SK-N-SH (cell line): ENCODE measurements at regions not wholly inside any gene's neighbourhood (a gene's known extent, or its start where the extent isn't known, plus 50 kb on each side); places are given as distances from the start of the nearest gene placed in this dataset.
"Not testable (repeated sequence)": the region's sequence is repeated elsewhere in the genome, so short reads cannot be mapped to it uniquely, and the experiment has no call there.

Experiments
- CTCF ChIA-PET: fragments of 300-600, 350-600 bp; formaldehyde crosslinking; extraction: SDS; loops from one replicate; lab custom pipeline; 2021; lab: Yijun Ruan, JAX
- POLR2A ChIA-PET: fragments of 350-600 bp; sonication (Branson Sonifier 250); formaldehyde crosslinking; extraction: SDS; loops from one replicate; lab custom pipeline; 2020; ENCODE audit warnings: antibody characterized with exemption, inconsistent platforms; lab: Yijun Ruan, JAX
- DNase-seq: peaks from one replicate; pipeline ENCODE4 v3.0.0; 2012
- H2AFZ ChIP-seq: fragments of 200-600 bp; sonication (generic); 2 replicates; pipeline ENCODE4 v1.8.1; 2016; ENCODE audit warnings: antibody characterized with exemption, mild to moderate bottlenecking, low read depth
- H3F3A ChIP-seq: fragments of 200-600 bp; sonication (generic); replicated peaks from 2 replicates; pipeline ENCODE3; 2016; ENCODE audit warnings: antibody characterized with exemption, mild to moderate bottlenecking; ENCODE audit not compliant: insufficient read depth
- H3K27ac ChIP-seq, 2 experiments: fragments of 200-500 bp in 1 of 2; fragments of 200-600 bp in 1 of 2; sonication (Bioruptor generic) in 1 of 2; sonication (generic), shearing (Covaris generic) in 1 of 2; 2 replicates each; pipeline versions ENCODE4 v1.5.1 to v1.6.1; 2014 to 2016; ENCODE audit warnings: low read depth in 2 of 2, inconsistent platforms in 1 of 2, low read length in 1 of 2, mild to moderate bottlenecking in 1 of 2, mixed read lengths in 1 of 2
- H3K27me3 ChIP-seq: fragments of 200-600 bp; sonication (generic), shearing (Covaris generic); 2 replicates; pipeline ENCODE4 v1.6.1; 2016; ENCODE audit warnings: mixed run types; ENCODE audit not compliant: insufficient read depth
- H3K36me3 ChIP-seq, 2 experiments: fragments of 200-500 bp in 1 of 2; fragments of 200-600 bp in 1 of 2; sonication (Bioruptor generic) in 1 of 2; sonication (generic) in 1 of 2; replicated peaks in 1 of 2; 2 replicates each; pipeline versions ENCODE3 to v1.5.1; 2014 to 2016; ENCODE audit warnings: low read length in 1 of 2, mild to moderate bottlenecking in 1 of 2; ENCODE audit not compliant: insufficient read depth in 2 of 2, control insufficient read depth in 1 of 2
- H3K4me1 ChIP-seq, 2 experiments: fragments of 200-500 bp in 1 of 2; fragments of 200-600 bp in 1 of 2; sonication (Bioruptor generic) in 1 of 2; sonication (generic), shearing (Covaris generic) in 1 of 2; 2 replicates each; pipeline versions ENCODE4 v1.5.1 to v1.6.1; 2014 to 2016; ENCODE audit warnings: low read depth in 1 of 2, low read length in 1 of 2, mixed run types in 1 of 2; ENCODE audit not compliant: insufficient read depth in 2 of 2, control insufficient read depth in 1 of 2
- H3K4me2 ChIP-seq: fragments of 200-600 bp; sonication (generic), shearing (Covaris generic); 2 replicates; pipeline ENCODE4 v1.6.1; 2017; ENCODE audit warnings: mixed run types
- H3K4me3 ChIP-seq, 2 experiments: fragments of 200-500 bp in 1 of 2; fragments of 200-600 bp in 1 of 2; sonication (Bioruptor generic) in 1 of 2; sonication (generic), shearing (Covaris generic) in 1 of 2; 2 replicates each; pipeline versions ENCODE4 v1.5.1 to v1.8.1; 2014 to 2016; ENCODE audit warnings: low read depth in 2 of 2, inconsistent platforms in 1 of 2, low read length in 1 of 2, mild to moderate bottlenecking in 1 of 2, mixed read lengths in 1 of 2, moderate library complexity in 1 of 2
- H3K79me2 ChIP-seq: fragments of 200-600 bp; sonication (generic); 2 replicates; pipeline ENCODE4 v1.8.1; 2017; ENCODE audit warnings: mild to moderate bottlenecking; ENCODE audit not compliant: insufficient read depth
- H3K9ac ChIP-seq: fragments of 200-600 bp; sonication (generic); 2 replicates; pipeline ENCODE4 v1.6.1; 2017; ENCODE audit warnings: mixed run types
- H3K9me2 ChIP-seq: fragments of 200-600 bp; sonication (generic); 2 replicates; pipeline ENCODE4 v1.6.1; 2017; ENCODE audit warnings: mixed run types
- H3K9me3 ChIP-seq: fragments of 200-600 bp; sonication (generic); 2 replicates; pipeline ENCODE4 v1.6.1; 2017; ENCODE audit warnings: mixed run types, mild to moderate bottlenecking, moderate library complexity
- H4K20me1 ChIP-seq: fragments of 200-600 bp; sonication (generic); 2 replicates; pipeline ENCODE4 v1.6.1; 2017; ENCODE audit warnings: mild to moderate bottlenecking, mixed run types; ENCODE audit not compliant: insufficient read depth
- EP300 ChIP-seq, 2 experiments: IDR thresholded peaks; 2 replicates each; pipeline versions ENCODE4 v1.4.0 to v1.6.1; 2012; ENCODE audit warnings: borderline replicate concordance in 1 of 2, low read depth in 1 of 2, low read length in 1 of 2
- FOSL2 ChIP-seq: IDR thresholded peaks from 2 replicates; pipeline ENCODE4 v1.4.0; 2012; ENCODE audit warnings: low read depth, mild to moderate bottlenecking, moderate library complexity, borderline replicate concordance
- FOXJ3 ChIP-seq: sonication (generic); formaldehyde crosslinking; IDR thresholded peaks from 2 replicates; pipeline ENCODE4 v1.5.1; 2020; ENCODE audit warnings: mild to moderate bottlenecking, missing genetic modification reagents
- JUND ChIP-seq: IDR thresholded peaks from 2 replicates; pipeline ENCODE4 v1.4.0; 2012
- MEF2A ChIP-seq: IDR thresholded peaks from 2 replicates; pipeline ENCODE4 v1.4.0; 2012; ENCODE audit warnings: low read depth, borderline replicate concordance
- MXI1 ChIP-seq: IDR thresholded peaks from 2 replicates; pipeline ENCODE4 v1.6.1; 2012; ENCODE audit warnings: mild to moderate bottlenecking, low read depth, low read length, improper control_type of control experiment
- NFIC ChIP-seq: IDR thresholded peaks from 2 replicates; pipeline ENCODE4 v1.4.0; 2012; ENCODE audit warnings: borderline replicate concordance
- POLR2AphosphoS5 ChIP-seq: IDR thresholded peaks from 2 replicates; pipeline ENCODE4 v1.6.1; 2012; ENCODE audit warnings: low read depth, low read length
- RAD21 ChIP-seq: IDR thresholded peaks from 2 replicates; pipeline ENCODE4 v1.6.1; 2012; ENCODE audit warnings: mild to moderate bottlenecking, low read length
- RCOR1 ChIP-seq: fragments of 150-350 bp; IDR thresholded peaks from 2 replicates; pipeline ENCODE4 v1.6.1; 2017; ENCODE audit warnings: antibody characterized with exemption, low read length
- RXRA ChIP-seq: IDR thresholded peaks from 2 replicates; pipeline ENCODE4 v1.4.0; 2012; ENCODE audit warnings: low read depth, mild to moderate bottlenecking, borderline replicate concordance
- SMC3 ChIP-seq: IDR thresholded peaks from 2 replicates; pipeline ENCODE4 v1.6.1; 2012; ENCODE audit warnings: low read depth, low read length, improper control_type of control experiment
- WGBS: methylation state at CpG from one replicate; pipeline ENCODE4 v1.1.6; 2017; ENCODE audit warnings: low lambda C conversion rate; 5-methylcytosine and 5-hydroxymethylcytosine counted together
- TF ChIP-seq, protein P1 (sequence below): IDR thresholded peaks from 2 replicates; pipeline ENCODE4; 2012
- TF ChIP-seq, protein P2 (sequence below): IDR thresholded peaks from 2 replicates; pipeline ENCODE4 v1.4.0; 2012; ENCODE audit warnings: low read depth, borderline replicate concordance
- TF ChIP-seq, protein P3 (sequence below): IDR thresholded peaks from 2 replicates; pipeline ENCODE4 v1.4.0; 2012; ENCODE audit warnings: low read depth
- TF ChIP-seq, protein P4 (sequence below): fragments of 200-600 bp; sonication (generic); IDR thresholded peaks from 2 replicates; pipeline ENCODE4 v1.6.1; 2017; ENCODE audit warnings: antibody characterized with exemption, mild to moderate bottlenecking, moderate library complexity
- TF ChIP-seq, protein P5 (sequence below): fragments of 150-350 bp; IDR thresholded peaks from 2 replicates; pipeline ENCODE4 v1.6.1; 2016; ENCODE audit warnings: mild to moderate bottlenecking, low read depth, low read length

DNA sequence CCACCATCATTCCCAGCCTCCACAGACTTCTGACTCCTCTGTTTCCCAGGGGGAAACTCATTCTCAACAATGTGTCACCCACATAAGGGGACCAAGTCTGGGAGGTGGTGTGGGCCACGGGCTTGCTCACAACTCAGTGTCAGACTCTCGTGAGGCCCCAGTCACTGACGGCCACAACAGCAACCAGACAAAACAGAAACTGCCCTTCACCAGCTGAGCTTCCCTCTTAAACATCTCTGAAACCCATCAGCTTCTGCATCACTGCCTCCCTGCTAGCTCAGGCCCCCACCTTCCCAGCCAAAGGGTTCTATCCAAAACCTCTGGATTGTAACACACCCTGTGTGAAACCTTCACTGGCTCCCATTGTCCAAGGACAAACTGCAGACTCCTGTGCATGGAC lies 273.4 kb downstream of the CDK5RAP2 start:
- H3K27ac ChIP-seq: no peak overlapping the region
- no peak overlapping the region for H2AFZ ChIP-seq
- WGBS: 32% methylated on average over 3 of the region's 3 CpGs
- TF ChIP-seq, protein P1, sequence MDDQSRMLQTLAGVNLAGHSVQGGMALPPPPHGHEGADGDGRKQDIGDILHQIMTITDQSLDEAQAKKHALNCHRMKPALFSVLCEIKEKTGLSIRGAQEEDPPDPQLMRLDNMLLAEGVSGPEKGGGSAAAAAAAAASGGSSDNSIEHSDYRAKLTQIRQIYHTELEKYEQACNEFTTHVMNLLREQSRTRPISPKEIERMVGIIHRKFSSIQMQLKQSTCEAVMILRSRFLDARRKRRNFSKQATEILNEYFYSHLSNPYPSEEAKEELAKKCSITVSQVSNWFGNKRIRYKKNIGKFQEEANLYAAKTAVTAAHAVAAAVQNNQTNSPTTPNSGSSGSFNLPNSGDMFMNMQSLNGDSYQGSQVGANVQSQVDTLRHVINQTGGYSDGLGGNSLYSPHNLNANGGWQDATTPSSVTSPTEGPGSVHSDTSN: no peak
- TF ChIP-seq, protein P2, sequence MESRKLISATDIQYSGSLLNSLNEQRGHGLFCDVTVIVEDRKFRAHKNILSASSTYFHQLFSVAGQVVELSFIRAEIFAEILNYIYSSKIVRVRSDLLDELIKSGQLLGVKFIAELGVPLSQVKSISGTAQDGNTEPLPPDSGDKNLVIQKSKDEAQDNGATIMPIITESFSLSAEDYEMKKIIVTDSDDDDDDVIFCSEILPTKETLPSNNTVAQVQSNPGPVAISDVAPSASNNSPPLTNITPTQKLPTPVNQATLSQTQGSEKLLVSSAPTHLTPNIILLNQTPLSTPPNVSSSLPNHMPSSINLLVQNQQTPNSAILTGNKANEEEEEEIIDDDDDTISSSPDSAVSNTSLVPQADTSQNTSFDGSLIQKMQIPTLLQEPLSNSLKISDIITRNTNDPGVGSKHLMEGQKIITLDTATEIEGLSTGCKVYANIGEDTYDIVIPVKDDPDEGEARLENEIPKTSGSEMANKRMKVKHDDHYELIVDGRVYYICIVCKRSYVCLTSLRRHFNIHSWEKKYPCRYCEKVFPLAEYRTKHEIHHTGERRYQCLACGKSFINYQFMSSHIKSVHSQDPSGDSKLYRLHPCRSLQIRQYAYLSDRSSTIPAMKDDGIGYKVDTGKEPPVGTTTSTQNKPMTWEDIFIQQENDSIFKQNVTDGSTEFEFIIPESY: no peak
- TF ChIP-seq EP300 (IDR thresholded peaks at IDR 0.05; ENCODE audit: borderline replicate concordance in 1 of 2, low read depth in 1 of 2, low read length in 1 of 2) (no peak), FOXJ3 (no peak), RXRA (no peak), RCOR1 (no peak), NFIC (no peak), MXI1 (no peak), POLR2AphosphoS5 (no peak), MEF2A (no peak), FOSL2 (no peak)
- TF ChIP-seq, protein P3, sequence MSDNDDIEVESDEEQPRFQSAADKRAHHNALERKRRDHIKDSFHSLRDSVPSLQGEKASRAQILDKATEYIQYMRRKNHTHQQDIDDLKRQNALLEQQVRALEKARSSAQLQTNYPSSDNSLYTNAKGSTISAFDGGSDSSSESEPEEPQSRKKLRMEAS: no peak
- TF ChIP-seq, protein P4, sequence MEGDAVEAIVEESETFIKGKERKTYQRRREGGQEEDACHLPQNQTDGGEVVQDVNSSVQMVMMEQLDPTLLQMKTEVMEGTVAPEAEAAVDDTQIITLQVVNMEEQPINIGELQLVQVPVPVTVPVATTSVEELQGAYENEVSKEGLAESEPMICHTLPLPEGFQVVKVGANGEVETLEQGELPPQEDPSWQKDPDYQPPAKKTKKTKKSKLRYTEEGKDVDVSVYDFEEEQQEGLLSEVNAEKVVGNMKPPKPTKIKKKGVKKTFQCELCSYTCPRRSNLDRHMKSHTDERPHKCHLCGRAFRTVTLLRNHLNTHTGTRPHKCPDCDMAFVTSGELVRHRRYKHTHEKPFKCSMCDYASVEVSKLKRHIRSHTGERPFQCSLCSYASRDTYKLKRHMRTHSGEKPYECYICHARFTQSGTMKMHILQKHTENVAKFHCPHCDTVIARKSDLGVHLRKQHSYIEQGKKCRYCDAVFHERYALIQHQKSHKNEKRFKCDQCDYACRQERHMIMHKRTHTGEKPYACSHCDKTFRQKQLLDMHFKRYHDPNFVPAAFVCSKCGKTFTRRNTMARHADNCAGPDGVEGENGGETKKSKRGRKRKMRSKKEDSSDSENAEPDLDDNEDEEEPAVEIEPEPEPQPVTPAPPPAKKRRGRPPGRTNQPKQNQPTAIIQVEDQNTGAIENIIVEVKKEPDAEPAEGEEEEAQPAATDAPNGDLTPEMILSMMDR: no peak
- no peaks in the 10 kb centered on the region for H3K27me3 ChIP-seq
- H3K9me2 ChIP-seq: no peaks in the 10 kb centered on the region
- H3K79me2 ChIP-seq: no peaks in the 10 kb centered on the region
- no peaks in the 10 kb centered on the region for H4K20me1 ChIP-seq
- ChIA-PET CTCF (no interaction called here), POLR2A (no interaction called here)
- H3F3A ChIP-seq: no peaks in the 10 kb centered on the region
- H3K9me3 ChIP-seq: no peaks in the 10 kb centered on the region
- DNase-seq: no peak
- H3K9ac ChIP-seq: no peak overlapping the region
- peaks cover 0 to 4% of the 10 kb centered on the region in 2 experiments; a peak in 1 of 4 replicates for H3K4me1 ChIP-seq
- no peak overlapping the region for H3K4me2 ChIP-seq
- no peaks in the 10 kb centered on the region for H3K36me3 ChIP-seq
- H3K4me3 ChIP-seq: no peak overlapping the region

DNA sequence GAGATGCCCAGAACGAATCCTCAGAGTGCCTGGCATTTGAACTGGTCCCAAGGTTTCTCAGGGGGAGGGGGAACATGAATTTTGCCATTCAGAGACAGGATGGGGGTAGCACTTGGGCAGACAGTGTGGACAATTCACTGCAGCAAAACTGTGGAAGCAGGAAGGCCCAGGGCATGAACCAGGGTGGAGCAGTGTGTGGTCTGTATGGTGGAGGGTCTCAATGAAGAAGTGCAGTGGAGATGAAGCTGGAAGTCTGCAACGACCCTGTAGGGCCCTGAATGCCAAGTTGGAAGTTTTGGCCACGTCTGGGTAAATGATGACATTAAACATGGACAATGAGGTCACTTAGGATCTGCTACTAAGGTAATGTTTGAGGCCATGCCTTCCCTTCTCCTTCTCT lies 273.9 kb downstream of the CDK5RAP2 start:
- H3K9ac ChIP-seq: no peak overlapping the region
- H3K9me3 ChIP-seq: no peaks in the 10 kb centered on the region
- no peaks in the 10 kb centered on the region for H3F3A ChIP-seq
- peaks cover 0 to 4% of the 10 kb centered on the region in 2 experiments; a peak in 1 of 4 replicates for H3K4me1 ChIP-seq
- WGBS: 3% methylated on average over 3 of the region's 3 CpGs
- CTCF ChIA-PET: no interaction called here
- H2AFZ ChIP-seq: no peak overlapping the region
- TF ChIP-seq, protein P1: no peak
- TF ChIP-seq, protein P5, sequence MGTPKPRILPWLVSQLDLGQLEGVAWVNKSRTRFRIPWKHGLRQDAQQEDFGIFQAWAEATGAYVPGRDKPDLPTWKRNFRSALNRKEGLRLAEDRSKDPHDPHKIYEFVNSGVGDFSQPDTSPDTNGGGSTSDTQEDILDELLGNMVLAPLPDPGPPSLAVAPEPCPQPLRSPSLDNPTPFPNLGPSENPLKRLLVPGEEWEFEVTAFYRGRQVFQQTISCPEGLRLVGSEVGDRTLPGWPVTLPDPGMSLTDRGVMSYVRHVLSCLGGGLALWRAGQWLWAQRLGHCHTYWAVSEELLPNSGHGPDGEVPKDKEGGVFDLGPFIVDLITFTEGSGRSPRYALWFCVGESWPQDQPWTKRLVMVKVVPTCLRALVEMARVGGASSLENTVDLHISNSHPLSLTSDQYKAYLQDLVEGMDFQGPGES: no peak
- TF ChIP-seq SMC3: no peak
- TF ChIP-seq POLR2AphosphoS5: no peak
- no peak for TF ChIP-seq JUND
- no peak for TF ChIP-seq FOXJ3
- TF ChIP-seq RAD21: no peak
- no peaks in the 10 kb centered on the region for H3K9me2 ChIP-seq
- no peaks in the 10 kb centered on the region for H3K79me2 ChIP-seq
- H3K36me3 ChIP-seq: no peaks in the 10 kb centered on the region
- no peak for DNase-seq
- no peaks in the 10 kb centered on the region for H4K20me1 ChIP-seq
- H3K4me3 ChIP-seq: no peak overlapping the region
- no peak overlapping the region for H3K27ac ChIP-seq
- no peaks in the 10 kb centered on the region for H3K27me3 ChIP-seq
- POLR2A ChIA-PET: no interaction called here
- H3K4me2 ChIP-seq: no peak overlapping the region

DNA sequence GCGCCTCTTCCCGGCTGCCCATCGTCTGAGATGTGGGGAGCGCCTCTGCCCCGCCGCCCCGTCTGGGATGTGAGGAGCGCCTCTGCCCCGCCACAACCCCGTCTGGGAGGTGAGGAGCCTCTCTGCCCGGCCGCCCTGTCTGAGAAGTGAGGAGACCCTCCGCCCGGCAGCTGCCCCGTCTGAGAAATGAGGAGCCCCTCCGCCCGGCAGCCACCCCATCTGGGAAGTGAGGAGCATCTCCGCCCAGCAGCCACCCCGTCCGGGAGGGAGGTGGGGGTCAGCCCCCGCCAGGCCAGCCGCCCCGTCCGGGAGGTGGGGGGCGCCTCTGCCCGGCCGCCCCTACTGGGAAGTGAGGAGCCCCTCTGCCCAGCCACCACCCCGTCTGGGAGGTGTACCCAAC lies 275.1 kb downstream of the CDK5RAP2 start:
- H3K4me1 ChIP-seq, H3K36me3 ChIP-seq, H3K9me3 ChIP-seq, POLR2A ChIA-PET, H3K9ac ChIP-seq, H3K27ac ChIP-seq, H3K9me2 ChIP-seq, H3K27me3 ChIP-seq, H3K4me2 ChIP-seq, H3K4me3 ChIP-seq, CTCF ChIA-PET, DNase-seq, H3F3A ChIP-seq, H3K79me2 ChIP-seq, H4K20me1 ChIP-seq, H2AFZ ChIP-seq: not testable (repeated sequence)
- WGBS: 80% methylated on average over 1 of the region's 28 CpGs
